Activated CD4-positive, alpha-beta T cell treated with anti-CD3 and anti-CD28 coated beads for 36 hours (primary cell): ENCODE measurements at regions not wholly inside any gene's neighbourhood (a gene's known extent, or its start where the extent isn't known, plus 50 kb on each side); places are given as distances from the start of the nearest gene placed in this dataset.
"Not testable (repeated sequence)": the region's sequence is repeated elsewhere in the genome, so short reads cannot be mapped to it uniquely, and the experiment has no call there.

ENCODE experiments used
- ATAC-seq: fragments of 200-7000 bp; cut with Tn5 transposase; one replicate; pipeline ENCODE4 v1.10.0; 2021; ENCODE audit warnings: mild to moderate bottlenecking, moderate library complexity
- CTCF ChIA-PET: fragments of 350-600 bp; sonication (Branson Sonifier 250); formaldehyde crosslinking; loops from one replicate; lab custom pipeline; 2021; ENCODE audit warnings: antibody characterized with exemption; lab: Charles Lee
- POLR2A ChIA-PET: fragments of 350-600 bp; sonication (Branson Sonifier 250); formaldehyde crosslinking; loops from one replicate; lab custom pipeline; 2021; ENCODE audit warnings: antibody characterized with exemption, inconsistent platforms; lab: Charles Lee
- DNase-seq: peaks from one replicate; pipeline ENCODE4 v3.0.0-alpha.2; 2020
- H3K27ac Mint-ChIP-seq: one replicate; pipeline ENCODE4 v1.8.0; 2021; ENCODE audit warnings: mixed read lengths
- H3K27me3 Mint-ChIP-seq: one replicate; pipeline ENCODE4 v1.8.0; 2021; ENCODE audit warnings: mixed read lengths
- H3K36me3 Mint-ChIP-seq: one replicate; pipeline ENCODE4 v1.8.0; 2021; ENCODE audit warnings: low read depth, mixed read lengths
- H3K4me1 Mint-ChIP-seq: one replicate; pipeline ENCODE4 v1.8.0; 2021; ENCODE audit warnings: mixed read lengths
- H3K4me3 Mint-ChIP-seq: one replicate; pipeline ENCODE4 v1.8.0; 2021; ENCODE audit warnings: mild to moderate bottlenecking, moderate library complexity, mixed read lengths
- H3K9me3 Mint-ChIP-seq: one replicate; pipeline ENCODE4 v1.8.0; 2021; ENCODE audit warnings: low read depth, mixed read lengths
- intact Hi-C, 2 experiments: fragments of 100-400 bp; cut with DNase I in 1 of 2; cut with micrococcal nuclease in 1 of 2; formaldehyde crosslinking; loops; one replicate each; pipeline versions ENCODE4 v1.14.2 to v1.15.1; 2022 to 2024; cut with DNase I, micrococcal nuclease

DNA sequence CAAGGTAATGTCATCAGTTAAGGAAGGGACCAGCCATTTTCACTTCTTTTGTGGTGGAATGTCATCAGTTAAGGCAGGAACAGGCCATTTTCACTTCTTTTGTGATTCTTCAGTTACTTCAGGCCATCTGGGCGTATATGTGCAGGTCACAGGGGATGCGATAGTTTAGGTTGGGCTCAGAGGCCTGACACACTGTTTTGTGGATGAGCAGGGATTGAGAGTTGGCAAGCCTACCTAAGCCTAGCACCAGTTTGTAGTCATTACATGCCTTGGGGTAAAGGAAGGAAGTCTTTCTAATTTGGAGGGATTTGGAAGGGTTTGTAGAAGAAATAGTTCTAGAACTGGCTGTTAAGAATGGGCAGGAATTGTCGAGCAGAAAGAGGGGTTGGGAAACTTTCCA lies 457.2 kb downstream of the TMEM135 start:
- POLR2A ChIA-PET, ATAC-seq, intact Hi-C loops, H3K27ac Mint-ChIP-seq, H3K27me3 Mint-ChIP-seq, H3K4me3 Mint-ChIP-seq, DNase-seq, H3K9me3 Mint-ChIP-seq, CTCF ChIA-PET, H3K4me1 Mint-ChIP-seq, H3K36me3 Mint-ChIP-seq: not testable (repeated sequence)

- H3K36me3 Mint-ChIP-seq, POLR2A ChIA-PET, CTCF ChIA-PET, intact Hi-C loops, H3K27me3 Mint-ChIP-seq, H3K9me3 Mint-ChIP-seq, H3K4me1 Mint-ChIP-seq, H3K27ac Mint-ChIP-seq, H3K4me3 Mint-ChIP-seq, DNase-seq, ATAC-seq: not testable (repeated sequence)
These were observed 456.3 kb downstream of the TMEM135 start for GRCh38 chr11:87494026-87494425.

GRCh38 chr11:87493516-87493915 lies 455.8 kb downstream of the TMEM135 start:
- H3K27ac Mint-ChIP-seq = no peak overlapping the region
- no peak overlapping the region for H3K4me3 Mint-ChIP-seq
- ATAC-seq = no peak
- H3K36me3 Mint-ChIP-seq = no peaks in the 10 kb centered on the region
- no peaks in the 10 kb centered on the region for H3K4me1 Mint-ChIP-seq
- no peaks in the 10 kb centered on the region for H3K9me3 Mint-ChIP-seq
- CTCF ChIA-PET = no interaction called here
- POLR2A ChIA-PET = no interaction called here
- no peak for DNase-seq
- intact Hi-C loops = no loop called here
- peaks cover 3% of the 10 kb centered on the region for H3K27me3 Mint-ChIP-seq

DNA sequence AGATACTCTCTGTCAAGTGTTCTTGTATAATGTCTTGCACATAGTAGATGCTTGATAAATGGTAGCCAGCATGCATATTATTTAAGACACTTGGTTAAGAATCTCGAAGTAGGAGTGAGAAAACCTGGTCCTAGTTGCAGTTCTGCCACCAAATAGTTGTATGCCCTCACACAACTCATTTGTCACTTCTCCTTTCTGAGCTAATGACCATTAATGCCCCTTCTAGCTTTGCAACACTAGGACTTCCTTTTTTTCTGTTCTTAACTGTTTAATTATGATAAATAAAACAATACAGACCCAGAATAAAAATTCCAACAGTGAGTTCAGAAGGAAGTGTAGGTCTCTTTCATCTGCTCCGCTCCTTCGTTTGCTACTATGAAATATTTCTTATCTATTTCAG lies 453.6 kb downstream of the TMEM135 start:
- ATAC-seq = no peak
- no peaks in the 10 kb centered on the region for H3K27me3 Mint-ChIP-seq
- ChIA-PET CTCF (no interaction called here), POLR2A (no interaction called here)
- no peaks in the 10 kb centered on the region for H3K9me3 Mint-ChIP-seq
- no peak overlapping the region for H3K27ac Mint-ChIP-seq
- no peaks in the 10 kb centered on the region for H3K36me3 Mint-ChIP-seq
- no peak overlapping the region for H3K4me3 Mint-ChIP-seq
- no peak for DNase-seq
- intact Hi-C loops = no loop called here
- no peaks in the 10 kb centered on the region for H3K4me1 Mint-ChIP-seq

GRCh38 chr11:87490671-87491070 lies 452.9 kb downstream of the TMEM135 start:
- ATAC-seq = no peak
- CTCF ChIA-PET = no interaction called here
- H3K27me3 Mint-ChIP-seq = no peaks in the 10 kb centered on the region
- no peak for DNase-seq
- H3K4me3 Mint-ChIP-seq = no peak overlapping the region
- H3K27ac Mint-ChIP-seq = no peak overlapping the region
- POLR2A ChIA-PET = no interaction called here
- H3K9me3 Mint-ChIP-seq = no peaks in the 10 kb centered on the region
- H3K36me3 Mint-ChIP-seq = no peaks in the 10 kb centered on the region
- H3K4me1 Mint-ChIP-seq = no peaks in the 10 kb centered on the region
- intact Hi-C loops = no loop called here

- Mint-ChIP-seq H3K9me3 (no peaks in the 10 kb centered on the region), H3K4me1 (no peaks in the 10 kb centered on the region), H3K27ac (no peak overlapping the region), H3K4me3 (no peak overlapping the region), H3K27me3 (no peaks in the 10 kb centered on the region), H3K36me3 (no peaks in the 10 kb centered on the region)
- ChIA-PET CTCF (no interaction called here), POLR2A (no interaction called here)
- no peak for DNase-seq
- no peak for ATAC-seq
- intact Hi-C loops = no loop called here
These were observed 446.8 kb downstream of the TMEM135 start for GRCh38 chr11:87484566-87484965.

- Mint-ChIP-seq H3K27ac (no peak overlapping the region), H3K4me3 (no peak overlapping the region), H3K36me3 (no peaks in the 10 kb centered on the region), H3K4me1 (no peaks in the 10 kb centered on the region), H3K27me3 (peaks cover 3% of the 10 kb centered on the region), H3K9me3 (no peaks in the 10 kb centered on the region)
- ATAC-seq (no peak), DNase-seq (no peak)
- ChIA-PET CTCF (no interaction called here), POLR2A (no interaction called here)
- intact Hi-C loops = no loop called here
These were observed 439.6 kb downstream of the TMEM135 start for GRCh38 chr11:87477321-87477720.

DNA sequence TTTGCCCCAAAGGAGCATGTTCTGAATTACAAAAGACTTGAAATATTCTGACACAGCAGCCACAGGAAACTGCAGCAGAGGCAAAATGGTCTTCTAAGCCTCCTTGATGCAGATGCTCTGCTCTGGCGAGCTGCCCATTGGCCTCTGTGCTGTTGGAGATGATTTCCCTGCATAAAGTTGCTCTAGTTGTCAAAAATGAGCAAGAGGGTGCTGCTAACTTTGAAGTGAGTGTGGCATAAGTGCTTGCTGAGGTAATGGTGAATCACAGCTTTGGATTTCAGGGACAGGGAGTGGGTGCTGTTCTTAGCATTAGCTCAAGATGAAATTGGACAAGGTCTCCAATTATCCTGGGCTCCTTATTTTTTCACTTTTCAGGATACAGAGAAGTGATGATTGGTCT lies 435.4 kb downstream of the TMEM135 start:
- ChIA-PET CTCF (interaction anchor here (0.8 kb wide), 1 partner anchor 28 kb away, joined by 3 read pairs; no protein-coding TSS in a partner anchor), POLR2A (no interaction called here)
- DNase-seq (no peak), ATAC-seq (no peak)
- intact Hi-C loops = no loop called here
- Mint-ChIP-seq H3K9me3 (no peaks in the 10 kb centered on the region), H3K27ac (no peak overlapping the region), H3K4me3 (no peak overlapping the region), H3K36me3 (no peaks in the 10 kb centered on the region), H3K27me3 (peaks cover 3% of the 10 kb centered on the region), H3K4me1 (no peaks in the 10 kb centered on the region)

DNA sequence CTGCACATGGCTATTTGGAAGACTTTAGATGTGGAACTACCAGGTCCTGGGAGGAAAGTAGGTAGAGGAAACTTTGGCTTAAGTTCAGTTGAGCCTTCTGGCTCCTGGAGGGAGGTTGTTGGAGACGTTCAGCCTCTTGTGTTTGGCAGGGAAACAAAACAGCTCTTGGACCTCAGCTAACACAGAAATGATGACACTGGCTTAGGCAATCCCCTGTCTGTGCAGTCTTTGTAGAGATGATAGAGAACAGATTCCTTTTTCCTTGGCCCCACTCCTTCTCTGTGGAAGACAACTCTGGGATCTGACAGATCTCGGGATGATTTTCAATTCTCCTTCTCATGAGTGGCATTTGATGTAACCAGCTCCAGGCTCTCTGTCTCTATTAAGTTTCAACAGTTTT lies 428.5 kb downstream of the TMEM135 start:
- POLR2A ChIA-PET = no interaction called here

DNA sequence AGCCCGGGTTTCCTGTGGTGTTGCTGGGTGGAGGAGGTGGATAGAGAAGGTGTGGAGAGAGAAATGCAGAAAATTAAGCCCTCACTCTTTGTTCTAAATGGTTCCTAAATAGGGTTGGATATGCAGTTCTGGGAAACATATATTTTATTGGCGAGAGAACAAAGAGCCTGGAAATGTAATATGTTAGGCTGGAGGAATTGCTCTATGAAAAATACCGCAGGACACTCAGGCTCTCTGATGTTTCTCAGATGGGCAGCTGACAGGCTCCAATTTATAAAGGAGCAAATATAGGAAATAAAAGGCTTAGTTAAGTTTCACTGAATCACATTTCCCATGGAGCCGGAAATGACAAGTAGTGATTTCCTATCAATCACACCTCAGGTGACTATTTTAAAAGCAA lies 428.0 kb downstream of the TMEM135 start:
- H3K36me3 Mint-ChIP-seq = no peaks in the 10 kb centered on the region
- ATAC-seq = no peak
- H3K4me3 Mint-ChIP-seq = no peak overlapping the region
- H3K9me3 Mint-ChIP-seq = no peaks in the 10 kb centered on the region
- CTCF ChIA-PET = no interaction called here
- no peaks in the 10 kb centered on the region for H3K27me3 Mint-ChIP-seq
- H3K27ac Mint-ChIP-seq = no peak overlapping the region
- no peaks in the 10 kb centered on the region for H3K4me1 Mint-ChIP-seq
- POLR2A ChIA-PET = no interaction called here
- intact Hi-C loops = no loop called here
- DNase-seq = no peak

More for the DNA sequence above, 428.5 kb downstream of the TMEM135 start:
- DNase-seq (no peak), ATAC-seq (no peak)
- H3K36me3 Mint-ChIP-seq = no peaks in the 10 kb centered on the region
- H3K27ac Mint-ChIP-seq = no peak overlapping the region
- CTCF ChIA-PET = no interaction called here
- H3K9me3 Mint-ChIP-seq = no peaks in the 10 kb centered on the region
- H3K4me1 Mint-ChIP-seq = no peaks in the 10 kb centered on the region
- intact Hi-C loops = no loop called here
- no peaks in the 10 kb centered on the region for H3K27me3 Mint-ChIP-seq
- no peak overlapping the region for H3K4me3 Mint-ChIP-seq

- H3K27ac Mint-ChIP-seq = no peak overlapping the region
- H3K36me3 Mint-ChIP-seq = no peaks in the 10 kb centered on the region
- no peaks in the 10 kb centered on the region for H3K4me1 Mint-ChIP-seq
- CTCF ChIA-PET = interaction anchor here (0.6 to 0.7 kb wide), 2 partner anchors 14 to 30 kb away, joined by 3 read pairs; no protein-coding TSS in a partner anchor
- intact Hi-C loops = no loop called here
- ATAC-seq (no peak), DNase-seq (no peak)
- POLR2A ChIA-PET = no interaction called here
- H3K4me3 Mint-ChIP-seq = no peak overlapping the region
- no peaks in the 10 kb centered on the region for H3K27me3 Mint-ChIP-seq
- H3K9me3 Mint-ChIP-seq = no peaks in the 10 kb centered on the region
These were observed 425.9 kb downstream of the TMEM135 start for GRCh38 chr11:87463486-87464102.

- Mint-ChIP-seq H3K36me3 (no peaks in the 10 kb centered on the region), H3K9me3 (no peaks in the 10 kb centered on the region), H3K27me3 (no peaks in the 10 kb centered on the region), H3K27ac (no peak overlapping the region), H3K4me3 (no peak overlapping the region), H3K4me1 (no peaks in the 10 kb centered on the region)
- intact Hi-C loops = no loop called here
- no peak for ATAC-seq
- no peak for DNase-seq
- ChIA-PET CTCF (no interaction called here), POLR2A (no interaction called here)
These were observed 424.4 kb downstream of the TMEM135 start for GRCh38 chr11:87462171-87462570.
